NCI-H1105 treated with DMSO at 0.1 percent for 48 hours (cell line): ENCODE measurements at regions not wholly inside any gene's neighbourhood (a gene's known extent, or its start where the extent isn't known, plus 50 kb on each side); places are given as distances from the start of the nearest gene placed in this dataset.

Experiments
- DNase-seq: peaks from one replicate; lab custom pipeline; 2025; lab: John Stamatoyannopoulos, UW

GRCh38 chr7:80991654-80992053, 72.8 kb upstream of the SEMA3C start:
- no peak for DNase-seq

GRCh38 chr7:80984619-80985018, 65.8 kb upstream of the SEMA3C start:
- no peak for DNase-seq

GRCh38 chr7:80981405-80981804, 62.6 kb upstream of the SEMA3C start:
- no peak for DNase-seq

- no peak for DNase-seq
Measured at GRCh38 chr7:80977751-80978150, 58.9 kb upstream of the SEMA3C start.

- DNase-seq, result no peak
Measured at GRCh38 chr7:80974396-80975358, 55.8 kb upstream of the SEMA3C start.

GRCh38 chr7:80971225-80971624, 52.4 kb upstream of the SEMA3C start:
- no peak for DNase-seq
